IPS-18a (cell line): ENCODE measurements at regions not wholly inside any gene's neighbourhood (a gene's known extent, or its start where the extent isn't known, plus 50 kb on each side); places are given as distances from the start of the nearest gene placed in this dataset.
"Not testable (repeated sequence)": the region's sequence is repeated elsewhere in the genome, so short reads cannot be mapped to it uniquely, and the experiment has no call there.

Experiments
- H3K27ac ChIP-seq: one replicate; pipeline ENCODE4 v1.5.1; 2013; ENCODE audit warnings: low read length
- H3K27me3 ChIP-seq: one replicate; pipeline ENCODE4 v1.6.1; 2013; ENCODE audit warnings: mild to moderate bottlenecking, low read length; ENCODE audit not compliant: control insufficient read depth, insufficient read depth
- H3K36me3 ChIP-seq: one replicate; pipeline ENCODE4 v1.6.1; 2013; ENCODE audit warnings: low read depth, low read length; ENCODE audit not compliant: control insufficient read depth
- H3K4me1 ChIP-seq: one replicate; pipeline ENCODE4 v1.6.1; 2013; ENCODE audit warnings: low read depth, low read length; ENCODE audit not compliant: control insufficient read depth
- H3K4me3 ChIP-seq: one replicate; pipeline ENCODE4 v1.5.1; 2013; ENCODE audit warnings: low read length
- H3K9ac ChIP-seq: one replicate; pipeline ENCODE4 v1.6.1; 2013; ENCODE audit warnings: mild to moderate bottlenecking, low read length, moderate library complexity
- H3K9me3 ChIP-seq: one replicate; pipeline ENCODE4 v1.6.1; 2013; ENCODE audit warnings: low read depth, low read length; ENCODE audit not compliant: control insufficient read depth

- no peaks in the 10 kb centered on the region for H3K9me3 ChIP-seq
- no peak overlapping the region for H3K4me3 ChIP-seq
- H3K9ac ChIP-seq, result no peak overlapping the region
- no peaks in the 10 kb centered on the region for H3K36me3 ChIP-seq
- H3K4me1 ChIP-seq, result no peaks in the 10 kb centered on the region
- no peak overlapping the region for H3K27ac ChIP-seq
- no peaks in the 10 kb centered on the region for H3K27me3 ChIP-seq
Observed at GRCh38 chr5:30197662-30198061, 995.8 kb upstream of the CDH6 start.

- Histone ChIP-seq H3K27me3 (no peaks in the 10 kb centered on the region), H3K36me3 (no peaks in the 10 kb centered on the region), H3K9me3 (no peaks in the 10 kb centered on the region)
Observed at GRCh38 chr5:30195036-30195435, 998.5 kb upstream of the CDH6 start.

DNA sequence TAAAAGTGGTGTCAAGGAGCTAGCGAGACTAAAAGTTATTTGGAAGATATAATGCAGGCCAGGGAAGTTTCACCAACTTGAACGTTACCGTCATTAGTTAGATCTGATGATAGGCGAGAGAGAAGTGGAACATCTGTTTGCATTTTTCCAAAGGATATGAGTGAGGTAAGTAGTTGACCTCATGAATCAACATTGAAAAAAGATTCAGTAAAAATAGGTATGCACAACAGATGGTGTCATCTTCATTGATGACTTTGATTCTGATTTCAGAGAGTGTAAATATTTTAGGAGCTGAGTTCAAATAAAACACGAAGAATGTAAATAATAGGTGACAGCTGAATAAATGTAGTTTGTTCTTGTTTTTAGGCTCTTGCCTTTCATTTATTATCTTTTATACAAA, 998.9 kb upstream of the CDH6 start:
- no peak overlapping the region for H3K9ac ChIP-seq

More at GRCh38 chr5:30195036-30195435, 998.5 kb upstream of the CDH6 start:
- Histone ChIP-seq H3K9ac (no peak overlapping the region), H3K4me3 (no peak overlapping the region), H3K27ac (no peak overlapping the region), H3K4me1 (no peaks in the 10 kb centered on the region)

DNA sequence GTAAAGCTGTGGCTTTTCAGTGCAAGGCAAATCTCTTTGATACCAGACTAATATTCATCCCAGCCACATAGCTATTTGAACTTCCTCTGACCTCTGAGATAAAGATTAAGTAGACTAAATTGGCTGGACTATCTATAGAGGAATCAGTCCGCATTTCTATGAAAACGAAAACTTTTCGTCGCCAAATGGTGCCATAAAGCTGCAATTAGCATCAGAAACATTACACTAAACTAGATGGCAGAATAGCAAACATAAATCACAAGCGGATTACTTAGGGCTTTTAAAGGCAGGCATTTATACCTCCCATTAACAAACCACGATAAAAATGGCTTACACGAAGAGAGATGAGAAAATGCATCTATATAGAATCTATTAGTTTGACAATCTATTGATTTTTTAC, 1009.7 kb upstream of the CDH6 start:
- Histone ChIP-seq H3K4me3 (no peak overlapping the region), H3K27me3 (no peaks in the 10 kb centered on the region), H3K36me3 (no peaks in the 10 kb centered on the region), H3K27ac (no peak overlapping the region), H3K9me3 (no peaks in the 10 kb centered on the region), H3K4me1 (no peaks in the 10 kb centered on the region), H3K9ac (no peak overlapping the region)

More for the DNA sequence above, 998.9 kb upstream of the CDH6 start:
- no peaks in the 10 kb centered on the region for H3K4me1 ChIP-seq
- H3K4me3 ChIP-seq, result no peak overlapping the region
- no peaks in the 10 kb centered on the region for H3K27me3 ChIP-seq
- H3K36me3 ChIP-seq, result no peaks in the 10 kb centered on the region
- no peak overlapping the region for H3K27ac ChIP-seq
- H3K9me3 ChIP-seq, result no peaks in the 10 kb centered on the region

- Histone ChIP-seq H3K9me3 (no peaks in the 10 kb centered on the region), H3K27me3 (no peaks in the 10 kb centered on the region), H3K4me1 (no peaks in the 10 kb centered on the region), H3K27ac (no peak overlapping the region), H3K4me3 (no peak overlapping the region), H3K9ac (no peak overlapping the region), H3K36me3 (no peaks in the 10 kb centered on the region)
Observed at GRCh38 chr5:30156156-30156555, 1037.3 kb upstream of the CDH6 start.

DNA sequence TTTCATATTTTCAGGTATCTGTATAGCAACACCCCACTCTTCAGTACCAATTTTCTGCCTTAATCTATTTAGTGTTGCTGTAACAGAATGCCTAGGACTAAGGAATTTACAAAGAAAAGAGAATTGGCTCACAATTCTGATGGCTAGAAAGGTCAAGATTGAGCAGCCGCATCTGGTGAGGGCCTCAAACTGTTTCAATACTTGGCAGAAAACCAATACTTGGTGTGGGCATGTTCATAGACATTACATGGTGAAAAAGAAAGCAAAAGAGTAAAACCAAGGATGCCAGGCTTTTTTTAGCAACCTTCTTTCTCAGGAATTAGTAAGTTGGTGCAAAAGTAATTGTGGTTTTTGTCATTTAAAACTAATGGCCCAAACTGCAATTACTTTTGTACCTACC, 1041.1 kb upstream of the CDH6 start:
- Histone ChIP-seq H3K9ac (no peak overlapping the region), H3K27me3 (no peaks in the 10 kb centered on the region), H3K4me1 (no peaks in the 10 kb centered on the region), H3K9me3 (no peaks in the 10 kb centered on the region), H3K36me3 (no peaks in the 10 kb centered on the region), H3K4me3 (no peak overlapping the region), H3K27ac (no peak overlapping the region)

GRCh38 chr5:30150231-30150630, 1043.3 kb upstream of the CDH6 start:
- Histone ChIP-seq H3K4me1 (no peaks in the 10 kb centered on the region), H3K27ac (no peak overlapping the region), H3K9me3 (no peaks in the 10 kb centered on the region), H3K27me3 (no peaks in the 10 kb centered on the region), H3K4me3 (no peak overlapping the region), H3K9ac (no peak overlapping the region), H3K36me3 (no peaks in the 10 kb centered on the region)

DNA sequence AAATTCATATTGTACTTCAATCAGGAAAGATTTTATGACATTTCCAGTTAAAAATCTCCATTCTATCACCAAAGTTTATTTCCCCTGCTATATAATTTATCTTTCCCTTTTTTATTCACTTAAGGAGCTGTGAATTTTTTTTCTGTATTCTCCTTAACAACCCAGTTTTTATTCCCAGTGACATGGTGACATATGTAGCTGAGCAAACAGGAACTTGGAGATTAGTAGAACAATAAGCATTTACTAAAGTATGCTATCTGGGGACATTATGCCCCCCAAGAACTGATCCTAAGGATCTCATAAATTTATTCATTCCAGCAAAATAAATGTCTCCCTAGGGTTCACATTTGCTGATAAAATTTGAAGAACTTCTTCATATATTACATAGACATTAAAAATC, 1044.0 kb upstream of the CDH6 start:
- no peaks in the 10 kb centered on the region for H3K9me3 ChIP-seq
- H3K4me3 ChIP-seq, result no peak overlapping the region
- no peak overlapping the region for H3K27ac ChIP-seq
- no peaks in the 10 kb centered on the region for H3K36me3 ChIP-seq
- H3K27me3 ChIP-seq, result no peaks in the 10 kb centered on the region
- H3K4me1 ChIP-seq, result no peaks in the 10 kb centered on the region
- H3K9ac ChIP-seq, result no peak overlapping the region

GRCh38 chr5:30147976-30148375, 1045.5 kb upstream of the CDH6 start:
- H3K27ac ChIP-seq, result no peak overlapping the region
- no peaks in the 10 kb centered on the region for H3K9me3 ChIP-seq
- no peak overlapping the region for H3K9ac ChIP-seq
- no peak overlapping the region for H3K4me3 ChIP-seq
- no peaks in the 10 kb centered on the region for H3K4me1 ChIP-seq
- no peaks in the 10 kb centered on the region for H3K36me3 ChIP-seq
- H3K27me3 ChIP-seq, result no peaks in the 10 kb centered on the region

GRCh38 chr5:30144059-30144458, 1049.4 kb upstream of the CDH6 start:
- peaks cover 10% of the 10 kb centered on the region for H3K9me3 ChIP-seq
- not testable (repeated sequence) for H3K4me3 ChIP-seq, H3K36me3 ChIP-seq, H3K4me1 ChIP-seq, H3K9ac ChIP-seq, H3K27ac ChIP-seq, H3K27me3 ChIP-seq

- peaks cover 10% of the 10 kb centered on the region for H3K9me3 ChIP-seq
- H3K36me3 ChIP-seq, result no peaks in the 10 kb centered on the region
- H3K27me3 ChIP-seq, result no peaks in the 10 kb centered on the region
- no peak overlapping the region for H3K9ac ChIP-seq
- H3K4me1 ChIP-seq, result no peaks in the 10 kb centered on the region
- no peak overlapping the region for H3K27ac ChIP-seq
- H3K4me3 ChIP-seq, result no peak overlapping the region
Observed at GRCh38 chr5:30142432-30142831, 1051.1 kb upstream of the CDH6 start.

DNA sequence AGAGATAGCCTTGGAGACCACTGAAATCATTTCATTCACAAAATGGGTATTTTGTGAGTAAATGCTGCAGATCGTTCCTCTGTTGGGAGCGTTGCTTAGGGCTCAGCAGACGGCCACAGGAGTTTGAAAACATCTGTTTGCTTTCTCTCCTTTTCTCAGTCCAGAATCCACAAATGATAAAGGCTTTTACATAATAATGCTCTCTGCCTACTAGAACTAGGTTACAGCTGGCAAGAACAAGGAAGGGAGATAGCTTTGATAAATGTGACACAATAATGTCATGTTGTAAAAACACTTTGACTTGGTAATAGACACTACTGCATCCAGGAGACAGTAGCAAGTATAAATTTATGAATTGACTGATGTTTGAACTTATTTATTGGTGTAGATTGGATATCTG, 1072.4 kb upstream of the CDH6 start:
- H3K27ac ChIP-seq, result no peak overlapping the region

More for the DNA sequence above, 1072.4 kb upstream of the CDH6 start:
- Histone ChIP-seq H3K4me1 (peaks cover 10% of the 10 kb centered on the region), H3K9me3 (no peaks in the 10 kb centered on the region), H3K36me3 (no peaks in the 10 kb centered on the region), H3K27me3 (no peaks in the 10 kb centered on the region), H3K9ac (no peak overlapping the region), H3K4me3 (no peak overlapping the region)
